ENCODE measurements at regions not wholly inside any gene's neighbourhood (a gene's known extent, or its start where the extent isn't known, plus 50 kb on each side); places are given as distances from the start of the nearest gene placed in this dataset.

DNA sequence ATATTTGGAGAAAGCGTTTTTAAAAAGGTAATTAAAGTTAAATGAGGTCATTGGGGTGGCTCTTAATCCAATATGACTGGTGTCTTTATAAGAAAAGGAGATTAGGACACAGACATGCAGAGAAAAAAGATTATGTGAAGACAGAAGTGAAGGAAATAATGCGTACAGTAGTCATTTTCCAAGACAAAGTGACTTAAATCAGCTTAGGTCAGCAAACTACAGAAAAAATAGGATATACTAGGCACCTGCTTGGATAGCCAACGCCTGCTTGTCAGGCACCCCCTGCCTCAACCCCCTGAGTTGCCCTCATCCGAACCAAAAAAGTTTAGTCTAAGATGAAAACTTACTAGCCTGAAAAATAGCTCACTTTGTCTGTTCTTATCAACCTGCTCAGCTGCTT, 58.2 kb upstream of the SPAG17 start:
- TF ChIP-seq, protein P1, sequence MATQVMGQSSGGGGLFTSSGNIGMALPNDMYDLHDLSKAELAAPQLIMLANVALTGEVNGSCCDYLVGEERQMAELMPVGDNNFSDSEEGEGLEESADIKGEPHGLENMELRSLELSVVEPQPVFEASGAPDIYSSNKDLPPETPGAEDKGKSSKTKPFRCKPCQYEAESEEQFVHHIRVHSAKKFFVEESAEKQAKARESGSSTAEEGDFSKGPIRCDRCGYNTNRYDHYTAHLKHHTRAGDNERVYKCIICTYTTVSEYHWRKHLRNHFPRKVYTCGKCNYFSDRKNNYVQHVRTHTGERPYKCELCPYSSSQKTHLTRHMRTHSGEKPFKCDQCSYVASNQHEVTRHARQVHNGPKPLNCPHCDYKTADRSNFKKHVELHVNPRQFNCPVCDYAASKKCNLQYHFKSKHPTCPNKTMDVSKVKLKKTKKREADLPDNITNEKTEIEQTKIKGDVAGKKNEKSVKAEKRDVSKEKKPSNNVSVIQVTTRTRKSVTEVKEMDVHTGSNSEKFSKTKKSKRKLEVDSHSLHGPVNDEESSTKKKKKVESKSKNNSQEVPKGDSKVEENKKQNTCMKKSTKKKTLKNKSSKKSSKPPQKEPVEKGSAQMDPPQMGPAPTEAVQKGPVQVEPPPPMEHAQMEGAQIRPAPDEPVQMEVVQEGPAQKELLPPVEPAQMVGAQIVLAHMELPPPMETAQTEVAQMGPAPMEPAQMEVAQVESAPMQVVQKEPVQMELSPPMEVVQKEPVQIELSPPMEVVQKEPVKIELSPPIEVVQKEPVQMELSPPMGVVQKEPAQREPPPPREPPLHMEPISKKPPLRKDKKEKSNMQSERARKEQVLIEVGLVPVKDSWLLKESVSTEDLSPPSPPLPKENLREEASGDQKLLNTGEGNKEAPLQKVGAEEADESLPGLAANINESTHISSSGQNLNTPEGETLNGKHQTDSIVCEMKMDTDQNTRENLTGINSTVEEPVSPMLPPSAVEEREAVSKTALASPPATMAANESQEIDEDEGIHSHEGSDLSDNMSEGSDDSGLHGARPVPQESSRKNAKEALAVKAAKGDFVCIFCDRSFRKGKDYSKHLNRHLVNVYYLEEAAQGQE (IDR thresholded peaks at IDR 0.05; ENCODE audit: insufficient read depth in 1 of 2, low read depth in 2 of 2, low read length in 2 of 2), result no peak
- TF ChIP-seq TAF1 (IDR thresholded peaks at IDR 0.05; ENCODE audit: borderline replicate concordance, insufficient read depth, low read length) (no peak), POLR2AphosphoS5 (IDR thresholded peaks at IDR 0.05; ENCODE audit: low read depth, low read length) (no peak), FOXP2 (optimal IDR thresholded peaks at IDR 0.05; ENCODE audit: borderline replicate concordance, extremely low read depth, extremely low read length, insufficient read depth) (no peak), SIN3A (IDR thresholded peaks at IDR 0.05; ENCODE audit: borderline replicate concordance, insufficient read depth, low read length) (no peak)
